Left ventricle myocardium superior (tissue), 1 donor: ENCODE measurements at regions not wholly inside any gene's neighbourhood (a gene's known extent, or its start where the extent isn't known, plus 50 kb on each side); places are given as distances from the start of the nearest gene placed in this dataset.
A peak's percentile ranks its signal among the peaks of the same experiment; 100 is the strongest.

ENCODE experiments used
- ATAC-seq: fragments of 200-7000 bp; cut with Tn5 transposase; one replicate; pipeline ENCODE4 v1.9.1; 2020; ENCODE audit warnings: mild to moderate bottlenecking, moderate library complexity
- DNase-seq: peaks from one replicate; pipeline ENCODE4 v3.0.0-alpha.2; 2020
- intact Hi-C: fragments of 100-400 bp; cut with micrococcal nuclease; formaldehyde crosslinking; loops from one replicate; pipeline ENCODE4 v1.11.0; 2022
- donor health status: DM: no; HTN: yes; CAD: no; lungs with severe emphysema.

GRCh38 chr6:6892744-6893583 lies 214.8 kb upstream of the RREB1 start:
- ATAC-seq (peak; percentile 83), DNase-seq (peak; percentile 65)
- intact Hi-C loops: no loop called here

DNA sequence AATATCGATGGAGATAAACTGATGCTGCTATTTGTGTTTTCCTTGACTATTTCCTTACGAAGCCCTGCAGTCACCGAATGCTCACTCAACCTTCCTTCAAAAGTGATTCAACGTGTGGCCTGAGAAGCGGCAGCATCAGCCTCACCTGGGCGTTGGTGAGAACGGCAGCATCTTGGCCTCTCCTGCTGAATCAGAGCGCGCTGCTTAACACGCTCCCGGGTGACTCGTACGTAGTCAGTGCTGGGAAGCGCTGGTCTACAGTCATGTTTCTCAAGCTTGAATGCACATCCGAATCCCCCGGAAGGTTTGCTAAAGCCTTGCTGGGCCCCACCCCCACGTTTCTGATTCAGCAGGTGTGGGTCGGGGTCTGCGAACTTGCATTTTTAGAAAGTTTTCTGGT lies 214.1 kb upstream of the RREB1 start:
- no peak for DNase-seq
- no peak for ATAC-seq
- intact Hi-C loops: no loop called here

DNA sequence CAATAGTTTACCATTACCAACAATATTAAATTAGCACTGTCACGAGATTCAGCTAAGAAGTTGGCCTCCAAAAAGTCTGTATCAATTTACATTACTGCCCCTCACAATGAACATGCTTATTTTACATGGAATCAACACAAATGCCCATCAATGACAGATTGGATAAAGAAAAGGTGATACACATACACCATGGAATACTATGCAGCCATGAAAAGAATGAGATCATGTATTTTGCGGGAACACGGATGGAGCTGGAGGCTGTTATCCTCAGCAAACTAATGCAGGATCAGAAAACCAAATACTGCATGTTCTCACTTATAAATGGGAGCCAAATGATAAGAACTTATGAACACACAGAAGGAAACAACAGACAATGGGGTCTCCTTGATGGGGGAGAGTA lies 211.8 kb upstream of the RREB1 start:
- DNase-seq (no peak), ATAC-seq (no peak)
- intact Hi-C loops: no loop called here

- ATAC-seq: no peak
- intact Hi-C loops: no loop called here
Observed at GRCh38 chr6:6897140-6897539, 210.6 kb upstream of the RREB1 start.

GRCh38 chr6:6900569-6901204 lies 207.1 kb upstream of the RREB1 start:
- ATAC-seq (no peak), DNase-seq (no peak)
- intact Hi-C loops: no loop called here

More at GRCh38 chr6:6897140-6897539, 210.6 kb upstream of the RREB1 start:
- no peak for DNase-seq

DNA sequence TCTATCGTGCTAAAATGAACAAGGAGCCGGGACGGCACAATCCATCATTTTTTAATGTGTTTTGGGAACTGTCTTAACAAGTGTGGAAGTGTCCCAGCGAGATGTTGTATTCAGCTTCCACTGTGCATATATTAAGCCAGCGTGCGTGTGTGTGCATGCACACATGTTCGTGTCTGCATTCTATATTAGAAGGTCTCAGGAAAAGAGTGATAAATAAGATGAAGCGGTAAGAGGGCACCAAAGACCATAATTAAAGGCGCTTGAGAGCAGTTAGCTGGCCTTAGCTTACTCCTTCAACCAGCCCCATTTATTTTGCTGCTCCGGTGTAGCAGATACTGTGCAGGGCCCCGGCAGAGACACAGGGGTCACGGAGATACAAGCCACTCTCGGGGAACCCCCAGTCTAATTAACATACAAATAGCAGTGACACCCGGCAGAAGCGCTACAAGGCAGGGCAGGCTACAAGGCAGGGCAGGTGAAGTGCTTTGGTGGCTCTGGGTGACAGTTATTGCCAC lies 206.5 kb upstream of the RREB1 start:
- ATAC-seq (no peak), DNase-seq (no peak)
- intact Hi-C loops: no loop called here

DNA sequence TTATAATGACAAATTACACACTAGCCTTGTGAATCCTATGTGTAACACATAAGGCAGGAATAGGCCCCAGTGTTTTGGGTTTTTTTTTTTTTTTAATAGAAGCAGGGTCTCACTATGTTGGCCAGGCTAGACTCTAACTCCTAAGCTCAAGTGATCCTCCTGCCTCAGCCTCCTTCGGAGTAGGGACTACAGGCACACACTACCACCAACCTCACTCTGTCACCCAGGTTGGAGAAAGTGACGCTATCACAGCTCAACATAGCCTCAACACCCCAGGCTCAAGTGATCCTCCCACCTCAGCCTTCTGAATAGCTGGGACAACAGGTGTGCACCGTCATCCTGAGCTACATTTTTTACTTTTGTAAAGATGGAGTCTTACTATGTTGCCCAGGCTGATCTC lies 205.8 kb upstream of the RREB1 start:
- DNase-seq (no peak), ATAC-seq (no peak)
- intact Hi-C loops: no loop called here

DNA sequence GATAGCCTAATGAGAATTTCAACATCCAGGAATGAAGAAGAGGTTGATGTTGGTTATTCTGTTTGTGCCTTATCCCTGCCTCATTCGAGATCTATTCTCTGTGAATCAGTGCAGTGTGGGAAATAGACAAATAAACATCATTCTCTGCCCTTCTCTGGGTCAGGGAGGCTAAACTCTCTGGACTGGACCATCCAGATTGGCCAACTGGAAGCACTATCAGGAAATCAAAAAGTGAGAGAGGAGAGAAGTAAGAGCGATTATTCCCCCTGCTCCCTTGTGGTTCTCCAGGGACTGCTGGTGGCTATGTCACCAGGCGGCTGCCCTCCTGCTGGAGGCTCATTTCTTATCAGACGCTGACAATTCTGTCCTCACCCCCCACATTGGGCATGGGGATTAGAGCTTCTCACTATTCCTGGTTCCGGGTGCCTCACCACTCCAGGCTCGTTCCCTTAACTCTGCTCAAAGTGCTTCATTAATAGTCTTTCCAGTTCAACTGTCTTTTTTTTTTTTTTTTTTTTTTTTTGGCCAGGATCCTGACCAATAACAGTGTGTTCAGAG lies 201.7 kb upstream of the RREB1 start:
- intact Hi-C loops: no loop called here
- ATAC-seq (peak; percentile 27), DNase-seq (no peak)

DNA sequence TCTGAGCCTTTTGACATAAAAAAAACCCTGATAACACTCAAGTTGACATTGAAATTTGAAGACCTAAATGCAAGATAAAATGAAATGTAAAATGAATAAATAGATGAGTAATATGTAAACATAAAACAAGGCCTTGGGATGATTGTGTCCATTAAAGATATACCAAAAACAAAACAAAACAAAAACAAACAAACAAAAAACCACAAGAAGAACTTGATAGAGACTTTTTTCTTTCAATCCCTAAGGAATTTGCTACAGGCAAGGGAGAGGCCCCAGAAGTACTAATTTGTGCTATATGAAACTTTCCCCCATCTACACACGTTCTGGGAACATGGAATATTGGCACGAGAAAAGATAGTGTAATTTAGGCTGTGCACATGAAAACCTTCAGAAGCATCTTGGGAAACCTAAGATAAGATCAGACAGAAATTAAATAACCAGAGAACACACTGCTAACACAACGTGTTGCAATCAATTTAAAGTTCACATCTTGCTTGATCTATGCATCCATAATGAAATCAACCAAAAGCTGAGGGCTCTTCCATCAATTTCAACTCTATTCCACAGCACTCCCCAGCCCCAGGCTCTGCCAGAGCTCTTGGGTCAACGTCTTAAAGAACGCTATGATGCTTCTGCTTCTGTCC lies 201.1 kb upstream of the RREB1 start:
- DNase-seq: no peak

GRCh38 chr6:6907286-6907685 lies 200.5 kb upstream of the RREB1 start:
- no peak for ATAC-seq
- intact Hi-C loops: no loop called here
- DNase-seq: no peak

More for the DNA sequence above, 201.1 kb upstream of the RREB1 start:
- intact Hi-C loops: no loop called here
- no peak for ATAC-seq

GRCh38 chr6:6908121-6908520 lies 199.6 kb upstream of the RREB1 start:
- no peak for ATAC-seq
- intact Hi-C loops: no loop called here
- no peak for DNase-seq

DNA sequence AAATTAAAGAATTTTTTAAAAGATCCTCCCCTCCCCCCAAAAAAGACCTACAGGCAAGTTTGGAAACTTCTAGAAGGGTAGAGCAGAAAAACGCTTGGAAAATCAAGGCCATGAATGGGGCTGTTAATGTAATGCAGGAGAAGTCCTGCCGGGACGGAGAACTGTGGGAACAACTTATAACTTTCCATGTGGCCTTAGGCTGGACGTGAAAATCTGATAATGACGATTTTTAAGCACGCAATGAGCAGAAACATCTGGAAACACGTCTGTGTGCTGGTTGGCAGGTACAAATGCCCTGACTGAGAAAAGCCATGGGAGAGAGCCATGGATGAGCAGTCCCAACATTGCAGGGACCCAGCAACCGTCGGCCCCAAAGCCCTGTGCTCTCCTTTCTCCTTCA lies 198.7 kb upstream of the RREB1 start:
- ATAC-seq (no peak), DNase-seq (no peak)
- intact Hi-C loops: no loop called here

GRCh38 chr6:6910734-6911295 lies 196.9 kb upstream of the RREB1 start:
- no peak for ATAC-seq
- DNase-seq: no peak
- intact Hi-C loops: no loop called here

DNA sequence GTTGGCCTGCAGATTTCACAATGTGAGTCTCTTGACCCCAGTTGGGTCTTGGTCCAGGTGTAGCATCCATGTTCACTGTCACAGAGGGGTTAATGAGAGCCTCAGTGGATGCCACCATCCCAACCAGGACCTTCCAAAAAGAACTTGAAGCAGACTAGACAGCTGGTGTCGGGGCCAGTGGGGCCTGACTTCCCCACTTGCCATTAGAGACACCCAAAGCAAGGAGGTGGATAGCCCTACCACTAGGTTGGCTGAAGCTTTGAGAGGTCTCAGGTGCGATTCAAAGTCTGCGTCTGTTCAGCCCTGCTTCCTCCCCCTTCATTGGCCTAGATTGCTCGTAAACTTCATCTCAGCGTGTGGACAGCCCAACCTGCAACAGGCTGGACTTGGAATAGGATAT lies 196.4 kb upstream of the RREB1 start:
- ATAC-seq: no peak
- intact Hi-C loops: no loop called here
- DNase-seq: no peak

- ATAC-seq: no peak
- intact Hi-C loops: no loop called here
- DNase-seq: no peak
Observed at GRCh38 chr6:6912817-6913744, 194.7 kb upstream of the RREB1 start.

DNA sequence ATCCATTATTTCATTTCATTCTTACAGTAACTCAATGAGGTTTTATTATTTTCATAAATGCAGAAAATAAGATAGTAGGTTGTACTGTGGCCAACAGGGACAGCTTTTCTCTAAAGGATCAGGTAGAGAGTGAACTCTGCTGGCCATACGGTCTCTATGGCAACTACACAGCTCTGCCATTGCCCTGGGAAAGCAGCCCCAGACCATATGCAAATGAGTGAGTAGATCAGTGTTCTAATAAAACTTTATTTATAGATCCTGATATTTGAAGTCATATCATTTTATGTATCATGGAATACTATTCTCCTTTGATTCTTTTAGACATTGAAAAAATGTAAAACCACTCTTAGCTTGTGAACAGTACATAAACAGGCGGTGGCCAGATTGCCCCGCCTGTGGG lies 192.5 kb upstream of the RREB1 start:
- DNase-seq (no peak), ATAC-seq (peak; percentile 17)
- intact Hi-C loops: no loop called here

- ATAC-seq (peak; percentile 77), DNase-seq (peak; percentile 64)
- intact Hi-C loops: no loop called here
Observed at GRCh38 chr6:6915813-6916547, 191.8 kb upstream of the RREB1 start.

DNA sequence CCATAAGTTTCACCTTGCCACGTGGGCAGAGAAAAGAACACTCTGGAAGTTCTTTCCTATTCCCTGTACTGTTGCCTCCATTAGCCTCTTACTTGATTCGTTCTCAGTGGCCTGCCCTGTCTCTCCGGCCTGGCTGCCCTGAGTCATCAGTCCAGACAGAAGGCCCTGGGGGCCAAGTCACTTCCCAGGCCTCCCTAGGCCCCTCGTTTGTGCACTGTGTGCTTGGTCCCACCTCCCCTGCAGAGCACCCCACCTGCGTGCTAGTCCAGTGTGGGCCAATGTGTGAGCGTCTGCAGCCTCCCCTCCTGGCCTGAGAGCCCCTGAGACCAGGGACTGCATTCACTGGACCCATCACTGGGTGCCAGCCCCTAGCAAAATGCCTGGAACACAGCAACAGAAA lies 191.2 kb upstream of the RREB1 start:
- intact Hi-C loops: no loop called here
- DNase-seq (no peak), ATAC-seq (peak; percentile 35)
